ENCODE measurements at regions not wholly inside any gene's neighbourhood (a gene's known extent, or its start where the extent isn't known, plus 50 kb on each side); places are given as distances from the start of the nearest gene placed in this dataset.
"Not testable (repeated sequence)": the region's sequence is repeated elsewhere in the genome, so short reads cannot be mapped to it uniquely, and the experiment has no call there.

DNA sequence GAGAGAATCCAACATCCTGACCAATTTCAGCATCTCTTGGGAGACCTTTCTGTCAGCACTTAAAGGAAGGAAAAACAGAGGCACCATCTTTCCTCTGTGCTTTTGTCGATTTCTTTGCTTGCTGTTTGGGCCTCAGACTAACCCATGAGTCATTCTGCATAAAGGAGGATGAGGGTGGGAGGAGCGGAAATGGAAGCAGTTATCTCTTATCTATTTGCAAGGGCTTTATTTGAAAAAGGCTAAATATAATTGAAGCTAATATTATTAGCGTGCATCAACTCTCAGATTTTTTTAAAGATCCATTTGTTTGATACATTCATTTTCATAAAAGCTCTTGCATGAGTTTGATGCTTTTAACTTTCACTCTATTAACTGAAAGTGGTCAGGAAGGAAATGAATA is 72.9 kb downstream of the ZNF622 start:
- no peak for DNase-seq

DNA sequence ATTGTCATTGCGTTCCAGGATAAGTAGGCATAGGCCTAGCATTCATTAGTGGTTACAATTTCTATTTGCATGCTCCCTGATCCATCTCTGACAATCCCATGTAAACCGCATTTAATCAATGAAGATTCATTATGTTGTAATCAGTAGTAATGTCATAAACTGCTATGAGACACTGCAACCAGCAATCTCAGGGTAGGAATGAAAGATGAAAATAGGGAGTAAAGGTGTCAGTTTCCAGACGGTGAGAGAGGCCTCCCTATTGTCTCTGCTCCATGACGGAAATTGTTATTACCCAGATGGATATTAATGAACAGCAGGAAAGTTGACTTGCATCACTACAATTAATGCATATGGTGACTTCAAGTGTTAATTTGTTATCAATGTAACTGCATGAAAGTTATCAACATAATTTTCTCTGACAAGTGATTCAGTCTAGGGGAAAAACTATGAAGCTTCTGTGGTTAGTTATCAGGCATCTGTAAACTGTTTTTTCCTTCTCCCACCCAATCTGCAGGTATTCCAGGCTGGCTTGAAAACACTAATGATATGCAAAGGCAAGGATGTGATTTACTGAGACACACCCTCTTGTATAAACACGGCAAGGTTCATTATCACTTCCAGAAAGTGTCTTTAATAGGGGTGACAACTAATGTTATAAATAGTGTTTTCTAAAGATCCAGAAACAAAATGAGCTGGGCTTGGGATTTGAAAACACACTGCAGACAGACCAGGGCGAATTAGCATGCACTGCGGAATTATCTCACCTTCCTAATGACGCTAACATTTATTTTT is 73.5 kb downstream of the ZNF622 start:
- no peak for DNase-seq

DNA sequence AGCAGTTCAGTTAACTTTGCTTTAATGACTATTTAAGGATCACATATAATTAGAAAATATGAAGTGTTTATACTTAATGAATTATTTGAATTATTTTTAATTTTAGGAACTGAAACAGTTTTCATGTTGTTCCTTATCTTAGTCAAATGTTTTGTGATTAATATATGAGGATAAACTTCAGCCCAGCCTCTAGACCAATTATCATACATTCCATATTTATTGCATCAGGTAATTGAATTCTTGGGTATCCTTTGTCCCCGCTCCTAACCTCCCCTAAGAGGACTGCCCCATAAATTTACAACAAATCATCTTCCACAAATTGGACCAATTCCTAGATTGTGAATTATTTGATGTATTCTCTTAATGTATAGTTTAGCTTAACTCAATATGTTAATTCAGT is 74.8 kb downstream of the ZNF622 start:
- DNase-seq, result no peak

DNA sequence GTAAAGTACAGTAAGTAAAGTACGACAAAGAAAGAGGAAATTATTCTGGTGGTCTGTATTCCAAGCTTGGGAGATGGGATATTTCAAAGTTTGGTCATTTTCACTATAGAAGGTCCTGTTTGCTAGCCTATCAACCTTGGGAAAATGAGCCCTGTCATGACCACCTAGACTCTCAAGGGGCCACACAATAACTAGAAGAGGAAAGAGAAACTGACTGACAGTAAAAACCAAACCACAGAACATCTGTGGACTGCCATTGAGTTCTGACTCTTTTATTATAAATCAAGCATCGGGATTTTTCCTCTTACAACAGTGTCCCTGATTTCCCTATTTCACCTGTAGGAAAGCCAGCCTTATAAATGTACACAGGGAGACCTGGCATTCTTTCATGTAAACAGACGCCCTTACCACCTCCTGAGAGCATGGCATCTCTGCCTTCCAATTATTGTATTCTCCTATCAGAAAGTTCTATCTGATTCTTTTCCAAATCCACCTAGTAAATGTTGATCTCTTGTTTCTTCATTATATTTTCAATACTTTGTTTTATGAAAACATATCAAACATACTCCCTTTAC is 80.0 kb downstream of the ZNF622 start:
- no peak for DNase-seq

DNA sequence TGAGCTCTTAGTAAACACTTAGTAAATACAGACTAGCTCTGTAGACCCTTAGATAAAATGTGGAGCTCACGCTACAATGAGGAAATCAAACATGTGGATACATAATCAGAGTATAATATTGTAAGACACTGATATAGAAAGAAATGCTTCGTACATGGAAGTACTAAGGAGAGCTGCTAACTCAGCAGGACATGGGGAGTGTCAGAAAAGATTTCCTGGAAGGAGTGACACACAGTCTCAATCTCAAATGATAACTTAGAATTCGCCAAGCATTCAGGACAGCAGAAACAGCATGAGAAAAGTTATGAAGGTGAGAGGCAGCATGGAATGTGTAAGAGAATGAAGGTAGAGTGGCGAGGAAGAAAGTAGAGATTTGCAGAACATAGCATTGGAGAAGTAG is 80.8 kb downstream of the ZNF622 start:
- DNase-seq, result no peak

DNA sequence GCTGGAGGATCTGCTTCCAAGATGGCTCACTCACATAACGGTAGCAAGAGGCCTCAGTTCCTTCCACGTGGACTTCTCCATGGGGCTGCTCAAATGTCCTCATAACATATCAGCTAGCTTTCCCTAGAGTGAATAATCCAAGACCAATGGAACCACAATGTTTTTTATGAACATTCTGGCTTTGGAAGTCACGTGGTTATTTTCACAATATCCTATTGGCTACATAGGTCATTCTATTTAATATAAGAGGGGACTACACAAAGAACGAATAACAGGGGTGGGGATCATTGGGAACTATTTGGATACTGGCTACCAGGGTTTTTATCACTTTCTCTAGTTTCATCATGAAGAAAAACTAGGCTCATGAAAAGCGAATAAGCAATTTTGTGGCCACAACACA is 81.4 kb downstream of the ZNF622 start:
- no peak for DNase-seq

DNA sequence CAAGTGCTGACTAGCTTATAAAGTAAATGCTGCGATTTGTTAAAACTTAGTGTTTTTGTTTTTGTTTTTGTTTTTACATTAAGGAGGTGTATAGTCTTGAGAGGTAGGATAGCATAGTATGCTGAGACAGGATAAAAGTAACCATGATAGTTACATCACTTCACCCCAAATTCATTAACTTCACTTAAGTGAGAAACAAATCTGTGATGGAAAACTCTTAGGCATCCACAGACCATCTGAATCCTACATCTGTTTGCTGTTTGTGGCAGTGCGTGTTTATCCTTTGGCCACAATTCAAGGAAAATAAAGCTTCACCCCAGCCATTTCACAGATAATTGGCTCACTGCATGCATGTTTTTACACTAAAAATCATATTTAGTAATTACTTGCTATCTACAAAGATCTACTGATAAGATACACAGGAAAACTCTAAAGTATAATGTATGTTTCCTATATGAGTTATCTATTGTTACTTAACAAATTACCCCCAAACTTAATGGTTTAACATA is 82.0 kb downstream of the ZNF622 start:
- DNase-seq, result no peak

DNA sequence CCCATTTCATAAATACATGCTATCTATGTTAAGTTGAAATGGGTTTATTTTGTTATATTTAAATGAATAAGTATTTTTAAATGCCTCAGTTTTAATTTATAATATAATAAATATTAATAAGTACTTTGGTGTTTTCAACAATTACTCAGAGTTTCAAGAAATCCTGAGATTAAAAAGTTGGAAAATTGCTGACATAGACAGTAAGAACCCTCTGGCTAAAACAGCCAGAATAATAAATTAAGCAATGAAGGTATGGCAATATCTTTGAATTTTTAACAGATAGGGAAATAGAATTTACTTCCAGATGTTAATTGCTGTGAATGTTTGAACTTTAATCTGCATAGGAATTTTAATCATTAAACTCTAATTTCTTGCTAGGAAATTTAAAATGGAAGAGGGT is 83.6 kb downstream of the ZNF622 start:
- no peak for DNase-seq

DNA sequence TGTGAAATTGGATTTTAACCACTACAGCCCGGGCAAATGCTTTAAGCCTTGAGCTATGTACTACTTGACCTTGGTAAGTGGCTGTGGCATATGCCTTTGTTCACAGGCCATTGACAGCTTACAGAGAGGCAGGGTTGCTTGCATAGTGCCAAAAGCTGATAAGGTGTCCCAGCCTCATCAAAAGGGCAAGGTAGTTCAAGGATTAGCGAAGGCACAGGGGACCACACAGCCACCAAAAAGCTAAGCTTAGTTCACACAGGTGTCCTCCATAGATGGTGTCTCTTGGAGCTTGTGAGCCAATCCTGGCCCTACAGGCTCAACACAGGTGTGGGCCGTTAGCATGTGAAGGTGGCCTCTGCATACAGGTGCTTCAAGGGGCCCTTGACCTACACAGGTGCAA is 86.8 kb downstream of the ZNF622 start:
- no peak for DNase-seq

DNA sequence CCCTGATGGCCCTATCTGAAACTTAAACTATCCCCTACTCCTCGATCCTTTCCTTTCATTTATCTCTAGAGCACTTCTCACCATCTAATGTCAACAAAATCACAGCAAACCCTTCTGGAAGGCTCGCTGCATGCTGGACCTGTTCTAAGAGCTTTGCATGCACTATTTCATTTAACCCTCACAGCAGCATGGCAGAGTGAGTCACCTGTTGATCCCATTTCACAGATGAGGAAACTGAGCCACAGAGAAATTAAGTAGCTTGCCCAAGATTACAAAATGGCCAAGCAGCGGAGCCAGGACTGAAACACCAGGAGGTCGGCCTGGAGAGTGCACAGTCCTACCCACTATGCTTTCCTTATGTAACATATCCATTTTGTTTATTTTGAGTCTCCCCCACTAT is 93.1 kb downstream of the ZNF622 start:
- no peak for DNase-seq

DNA sequence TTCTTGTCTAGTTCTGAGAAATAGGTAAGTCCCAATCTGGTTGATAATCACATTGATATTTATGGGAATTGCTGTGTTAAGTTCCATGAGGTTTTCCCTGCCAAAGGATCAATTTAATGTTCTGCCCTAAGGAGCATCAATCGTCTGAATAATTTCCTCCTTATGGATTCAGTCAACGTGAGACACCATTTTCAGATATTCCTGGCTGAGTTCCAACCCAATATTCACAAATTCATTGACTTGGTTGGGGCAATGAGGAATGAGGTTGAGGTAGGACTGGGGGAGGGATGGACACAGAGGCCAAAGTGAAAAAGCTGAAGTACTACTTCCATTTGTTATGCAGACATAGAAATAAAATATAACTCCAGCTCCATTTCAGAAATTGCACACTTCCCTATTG is 99.1 kb downstream of the ZNF622 start:
- no peak for DNase-seq

DNA sequence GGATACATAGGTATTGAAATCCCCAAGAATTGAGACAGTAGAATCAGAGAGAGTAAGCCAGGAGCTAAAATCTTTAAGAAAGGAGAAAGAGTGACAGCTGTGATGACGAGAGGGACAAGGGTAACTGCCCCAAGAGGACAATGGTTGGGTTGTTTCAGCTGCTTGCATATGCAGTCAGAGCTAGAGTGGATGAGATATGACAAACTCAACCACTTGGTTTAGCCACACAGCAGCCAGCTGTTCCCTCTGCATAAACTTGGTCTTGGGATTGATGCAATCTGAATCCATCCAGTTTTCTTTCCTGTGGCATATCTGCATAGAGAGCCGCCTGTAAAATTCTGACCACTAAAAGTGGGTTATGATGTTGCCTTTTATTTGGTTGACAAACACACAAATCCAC is 100.7 kb downstream of the ZNF622 start:
- DNase-seq, result no peak

DNA sequence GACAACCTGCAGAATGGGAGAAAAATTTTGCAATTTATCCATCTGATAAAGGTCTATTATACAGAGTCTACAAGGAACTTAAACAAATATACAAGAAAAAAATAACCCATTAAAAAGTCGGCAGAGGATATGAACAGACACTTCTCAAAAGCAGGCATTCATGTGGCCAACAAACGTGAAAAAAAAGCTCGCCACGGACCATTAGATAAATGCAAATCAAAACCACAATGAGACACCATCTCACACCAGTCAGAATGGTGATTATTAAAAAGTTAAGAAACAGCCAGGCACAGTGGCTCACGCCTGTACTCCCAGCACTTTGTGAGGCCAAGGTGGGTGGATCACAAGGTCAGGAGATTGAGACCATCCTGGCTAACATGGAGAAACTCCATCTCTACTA is 112.2 kb downstream of the ZNF622 start:
- not testable (repeated sequence) for DNase-seq

DNA sequence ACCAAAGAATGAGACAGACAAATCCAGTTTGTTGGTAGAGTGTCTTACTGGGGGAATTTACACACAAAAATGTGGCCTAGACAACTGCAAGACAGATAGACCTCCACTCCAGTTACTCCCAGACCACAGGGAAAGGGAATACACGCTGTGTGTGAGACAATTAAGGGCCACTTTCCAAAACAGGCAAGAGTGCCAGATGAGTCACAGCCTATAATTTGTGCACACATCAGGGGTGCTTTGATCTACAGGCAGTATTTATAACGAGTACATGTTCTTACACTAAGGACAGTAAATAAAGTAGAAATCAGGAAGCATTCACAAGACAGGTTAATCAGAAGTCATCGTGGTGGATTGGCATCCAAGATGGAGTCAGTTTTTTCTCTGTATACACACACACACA is 114.8 kb downstream of the ZNF622 start:
- DNase-seq, result no peak

DNA sequence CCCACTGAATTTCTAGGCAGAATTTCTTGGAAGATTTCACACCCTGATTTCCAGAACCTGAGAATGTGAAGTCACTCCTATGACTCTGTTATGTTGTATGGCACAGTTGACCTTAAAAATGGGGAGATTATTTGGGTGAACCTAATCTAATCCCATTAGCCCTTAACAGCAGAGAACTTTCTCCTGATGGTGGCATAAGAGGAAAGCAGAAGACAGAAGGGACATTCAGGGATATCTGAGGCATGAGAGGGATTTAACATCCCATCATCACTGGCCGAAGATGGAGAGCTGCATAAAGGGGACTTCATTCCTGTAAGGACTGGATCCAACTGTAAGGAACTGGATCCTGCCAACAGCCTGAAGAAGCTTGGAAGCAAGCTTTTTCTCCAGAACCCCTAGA is 119.2 kb downstream of the ZNF622 start:
- DNase-seq, result no peak

DNA sequence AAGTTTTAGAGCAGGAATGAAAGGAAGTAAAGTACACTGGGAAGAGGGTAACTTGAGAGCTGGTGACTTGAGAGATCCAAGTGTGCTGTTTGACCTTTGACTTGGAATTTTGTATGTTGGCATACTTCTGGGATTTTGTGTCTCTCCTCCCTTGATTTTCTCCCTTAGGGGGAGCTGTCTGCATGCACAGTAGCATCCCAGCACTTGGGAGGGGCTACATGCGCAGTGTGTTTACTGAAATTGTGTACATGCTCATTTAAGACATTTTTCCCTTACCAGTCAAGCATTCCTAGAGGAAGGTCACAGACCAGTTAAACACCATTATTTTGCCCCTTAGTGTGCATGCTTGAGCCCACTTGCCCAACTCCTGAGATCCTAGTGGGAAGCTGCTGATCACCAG is 120.1 kb downstream of the ZNF622 start:
- DNase-seq, result no peak

DNA sequence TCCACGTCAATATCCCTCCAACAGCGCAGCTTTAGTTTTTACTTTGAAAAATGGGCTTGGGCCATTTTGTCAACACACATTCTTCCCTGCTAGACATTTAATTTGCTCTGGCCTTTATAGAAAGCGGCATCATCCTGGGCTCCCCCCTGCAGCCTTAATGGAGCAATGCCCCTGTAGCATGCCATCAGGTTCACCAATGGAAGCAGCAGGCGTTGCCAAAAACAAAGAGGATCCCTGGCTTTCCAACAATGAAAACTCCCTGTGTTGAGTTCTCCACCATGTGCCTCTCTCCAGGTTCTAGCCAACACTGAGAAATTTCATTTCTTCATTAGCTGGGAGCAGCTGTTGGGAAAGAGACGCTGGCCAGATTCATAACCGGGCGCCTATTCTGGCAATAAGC is 139.5 kb downstream of the ZNF622 start:
- DNase-seq, result no peak

DNA sequence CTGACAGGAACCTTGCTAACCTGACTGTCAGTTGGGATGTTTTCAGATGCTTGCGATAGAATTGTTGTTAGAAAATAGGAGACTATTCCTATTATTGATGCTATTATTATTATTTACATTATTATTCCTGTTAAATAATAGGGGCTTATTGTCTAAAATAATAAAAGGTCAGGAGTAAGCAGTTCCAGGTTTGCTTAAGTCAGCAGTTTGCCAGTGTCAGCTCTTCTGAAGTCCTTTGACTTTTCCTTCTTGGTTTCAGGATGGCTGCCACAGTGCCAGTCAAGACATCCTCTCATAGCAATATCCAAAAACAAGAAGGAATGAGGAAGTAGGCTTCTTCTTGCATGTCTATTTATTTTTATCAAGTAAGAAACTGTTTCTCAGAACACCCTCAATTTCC is 141.7 kb upstream of the MARCHF11 start:
- no peak for DNase-seq

DNA sequence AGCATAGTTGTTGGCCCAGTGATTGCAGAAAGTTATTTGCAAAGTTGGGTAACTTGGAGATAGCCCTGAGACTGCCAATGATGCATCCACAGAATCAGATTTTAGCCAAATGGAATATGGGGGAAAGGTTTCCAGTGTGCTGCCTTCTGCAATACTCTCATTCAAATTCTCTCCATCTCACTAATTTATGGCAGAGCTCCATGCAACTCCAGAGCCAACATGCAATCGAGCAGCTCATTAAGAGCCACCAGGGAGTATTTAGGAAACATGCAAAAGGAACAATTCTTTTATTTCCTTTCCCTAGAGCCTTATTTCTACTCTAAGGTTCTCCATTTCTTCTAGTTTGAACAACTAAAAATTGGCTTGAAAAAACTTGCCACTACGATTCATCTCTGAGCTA is 135.9 kb upstream of the MARCHF11 start:
- no peak for DNase-seq

DNA sequence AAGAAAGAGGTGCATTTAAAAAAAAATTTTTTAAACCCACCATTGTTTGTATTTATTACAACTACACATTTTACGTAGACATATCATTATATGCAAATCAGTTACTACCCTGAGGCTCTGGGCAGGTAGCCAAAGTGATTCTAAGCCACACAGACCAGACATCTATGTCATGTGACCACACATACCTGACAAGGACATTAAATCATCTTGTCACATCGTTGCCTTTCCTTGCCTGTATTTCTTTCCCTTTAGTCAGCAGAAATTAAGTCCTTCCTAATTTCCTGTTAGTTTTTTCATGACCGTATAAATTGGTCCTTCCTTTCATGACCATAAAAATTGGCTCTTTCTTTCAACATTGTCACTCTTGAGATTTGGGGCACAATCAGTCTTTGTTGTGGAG is 134.2 kb upstream of the MARCHF11 start:
- peak; percentile 79 for DNase-seq

DNA sequence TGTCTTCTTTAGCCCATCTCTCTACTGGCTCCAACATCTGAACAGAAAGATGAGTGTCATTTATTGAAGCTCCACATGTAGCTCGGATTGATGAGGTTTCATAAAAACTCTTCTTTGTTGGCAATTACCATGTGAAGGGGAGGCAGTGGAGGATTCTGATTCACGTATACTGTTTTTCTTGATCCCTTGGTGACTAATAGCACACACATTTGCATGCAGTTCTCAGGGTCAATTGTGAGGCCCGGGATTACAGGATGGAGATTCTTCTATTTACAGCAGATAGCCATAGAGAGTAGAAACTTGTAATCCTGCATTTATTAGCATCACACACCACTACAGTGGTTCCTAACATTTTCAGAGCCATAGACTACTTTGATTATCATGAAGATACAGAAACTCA is 133.2 kb upstream of the MARCHF11 start:
- no peak for DNase-seq

DNA sequence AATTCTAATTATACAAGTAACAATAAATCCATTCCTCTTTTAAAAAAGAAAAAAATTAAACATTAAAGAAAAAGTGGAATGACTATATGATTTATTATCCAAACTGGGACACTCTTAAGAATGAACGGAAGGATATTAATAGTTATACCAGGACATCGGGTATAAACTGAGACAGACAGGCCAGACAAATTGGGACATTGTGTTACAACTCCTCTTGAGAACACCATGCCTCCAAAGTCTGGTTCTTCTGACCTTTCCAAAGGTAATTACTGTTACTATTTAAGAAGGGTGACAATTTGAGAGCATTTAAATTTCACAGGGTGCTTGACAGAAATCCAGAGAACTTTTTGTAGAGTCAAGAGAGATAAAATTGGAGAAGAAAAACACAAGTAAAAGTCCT is 132.1 kb upstream of the MARCHF11 start:
- no peak for DNase-seq

DNA sequence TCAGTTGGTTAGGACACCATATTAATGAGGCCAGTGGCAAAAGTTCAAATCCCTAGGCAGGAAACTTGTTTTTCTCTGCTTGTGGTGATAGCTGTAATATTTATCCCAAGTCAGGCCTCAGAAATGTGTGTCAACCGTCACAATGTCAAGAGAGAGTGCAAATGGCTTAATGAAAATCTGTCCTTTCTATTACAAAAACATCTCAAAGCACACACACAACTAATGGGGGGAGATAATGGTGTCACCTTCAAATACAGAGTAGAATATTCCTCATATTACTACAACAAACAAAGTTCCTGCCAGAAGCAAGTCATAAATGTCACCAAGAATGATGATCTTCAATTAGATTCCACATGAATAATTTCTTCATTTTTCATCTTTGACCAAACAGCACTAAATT is 127.2 kb upstream of the MARCHF11 start:
- DNase-seq, result no peak

DNA sequence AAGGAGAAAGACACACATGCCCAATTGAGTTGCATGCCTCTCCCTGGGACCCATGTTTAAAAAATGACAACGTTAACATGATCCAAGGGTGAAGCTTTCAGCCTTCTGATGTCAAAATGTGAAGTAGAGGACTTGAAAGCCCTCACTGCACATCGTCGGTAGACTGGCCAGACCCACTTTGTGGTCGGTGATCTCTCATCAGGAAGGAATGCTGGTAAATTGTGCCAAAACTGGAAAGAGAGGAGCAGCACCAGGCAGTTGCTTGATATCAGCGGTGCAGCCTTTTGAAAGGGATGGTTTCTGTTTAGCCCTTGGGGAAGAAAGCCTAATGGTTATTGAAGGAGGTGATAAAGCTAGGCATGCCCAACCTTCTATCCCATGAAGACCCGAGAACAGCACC is 125.3 kb upstream of the MARCHF11 start:
- no peak for DNase-seq

DNA sequence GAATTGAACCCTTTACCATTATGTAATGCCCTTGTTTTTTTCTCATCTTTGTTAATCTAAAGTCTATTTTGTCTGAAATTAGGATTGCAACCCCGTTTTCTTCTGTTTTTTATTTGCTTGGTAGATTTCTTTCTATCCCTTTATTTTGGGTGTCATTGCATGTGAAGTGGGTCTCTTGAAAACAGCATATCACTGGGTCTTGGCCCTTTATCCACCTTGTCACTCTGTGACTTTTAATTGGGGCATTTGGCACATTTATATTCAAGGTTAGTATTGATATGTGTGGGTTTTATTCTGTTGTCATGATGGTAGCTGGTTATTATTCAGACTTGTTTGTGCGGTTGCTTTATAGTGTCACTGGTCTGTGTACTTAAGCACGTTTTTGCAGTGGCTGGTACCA is 117.4 kb upstream of the MARCHF11 start:
- DNase-seq, result no peak

Data from NCI-H1105 (cell line).